ENCODE measurements at regions not wholly inside any gene's neighbourhood (a gene's known extent, or its start where the extent isn't known, plus 50 kb on each side); places are given as distances from the start of the nearest gene placed in this dataset.

DNA sequence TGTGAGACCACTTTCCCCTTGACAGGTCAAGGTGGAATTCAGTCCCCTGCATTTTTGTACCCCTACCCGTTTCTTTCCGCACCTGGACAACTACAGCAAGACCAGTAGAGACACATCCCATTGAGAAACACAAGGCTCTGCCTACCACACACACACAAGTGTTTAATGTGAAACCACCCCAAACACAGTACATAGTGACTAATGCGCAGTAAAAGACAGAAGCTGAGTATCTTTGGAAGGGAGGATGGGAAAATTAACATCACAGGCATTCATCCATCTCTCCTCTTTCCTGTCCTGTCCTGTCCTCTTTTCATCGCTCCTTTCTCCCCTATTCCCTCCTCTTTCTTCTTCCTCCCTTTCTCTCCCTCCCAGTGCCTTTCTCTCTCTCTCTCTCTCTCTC lies 64.8 kb downstream of the SCN11A start:
- TF ChIP-seq EZH2 (IDR thresholded peaks at IDR 0.05; ENCODE audit: borderline replicate concordance, insufficient read depth, low read length, poor library complexity, severe bottlenecking) (no peak), TAF1 (IDR thresholded peaks at IDR 0.05; ENCODE audit: low read depth) (no peak), POLR2AphosphoS5 (IDR thresholded peaks at IDR 0.05) (no peak), EP300 (conservative IDR thresholded peaks at IDR 0.05; ENCODE audit: poor library complexity, severe bottlenecking) (no peak), MXI1 (conservative IDR thresholded peaks at IDR 0.05; ENCODE audit: poor library complexity, severe bottlenecking) (no peak), RAD21 (conservative IDR thresholded peaks at IDR 0.05) (no peak), SMC3 (conservative IDR thresholded peaks at IDR 0.05; ENCODE audit: poor library complexity) (no peak)
- TF ChIP-seq, protein P1, sequence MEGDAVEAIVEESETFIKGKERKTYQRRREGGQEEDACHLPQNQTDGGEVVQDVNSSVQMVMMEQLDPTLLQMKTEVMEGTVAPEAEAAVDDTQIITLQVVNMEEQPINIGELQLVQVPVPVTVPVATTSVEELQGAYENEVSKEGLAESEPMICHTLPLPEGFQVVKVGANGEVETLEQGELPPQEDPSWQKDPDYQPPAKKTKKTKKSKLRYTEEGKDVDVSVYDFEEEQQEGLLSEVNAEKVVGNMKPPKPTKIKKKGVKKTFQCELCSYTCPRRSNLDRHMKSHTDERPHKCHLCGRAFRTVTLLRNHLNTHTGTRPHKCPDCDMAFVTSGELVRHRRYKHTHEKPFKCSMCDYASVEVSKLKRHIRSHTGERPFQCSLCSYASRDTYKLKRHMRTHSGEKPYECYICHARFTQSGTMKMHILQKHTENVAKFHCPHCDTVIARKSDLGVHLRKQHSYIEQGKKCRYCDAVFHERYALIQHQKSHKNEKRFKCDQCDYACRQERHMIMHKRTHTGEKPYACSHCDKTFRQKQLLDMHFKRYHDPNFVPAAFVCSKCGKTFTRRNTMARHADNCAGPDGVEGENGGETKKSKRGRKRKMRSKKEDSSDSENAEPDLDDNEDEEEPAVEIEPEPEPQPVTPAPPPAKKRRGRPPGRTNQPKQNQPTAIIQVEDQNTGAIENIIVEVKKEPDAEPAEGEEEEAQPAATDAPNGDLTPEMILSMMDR (IDR thresholded peaks at IDR 0.05; ENCODE audit: poor library complexity, severe bottlenecking), result no peak
- TF ChIP-seq, protein P2, sequence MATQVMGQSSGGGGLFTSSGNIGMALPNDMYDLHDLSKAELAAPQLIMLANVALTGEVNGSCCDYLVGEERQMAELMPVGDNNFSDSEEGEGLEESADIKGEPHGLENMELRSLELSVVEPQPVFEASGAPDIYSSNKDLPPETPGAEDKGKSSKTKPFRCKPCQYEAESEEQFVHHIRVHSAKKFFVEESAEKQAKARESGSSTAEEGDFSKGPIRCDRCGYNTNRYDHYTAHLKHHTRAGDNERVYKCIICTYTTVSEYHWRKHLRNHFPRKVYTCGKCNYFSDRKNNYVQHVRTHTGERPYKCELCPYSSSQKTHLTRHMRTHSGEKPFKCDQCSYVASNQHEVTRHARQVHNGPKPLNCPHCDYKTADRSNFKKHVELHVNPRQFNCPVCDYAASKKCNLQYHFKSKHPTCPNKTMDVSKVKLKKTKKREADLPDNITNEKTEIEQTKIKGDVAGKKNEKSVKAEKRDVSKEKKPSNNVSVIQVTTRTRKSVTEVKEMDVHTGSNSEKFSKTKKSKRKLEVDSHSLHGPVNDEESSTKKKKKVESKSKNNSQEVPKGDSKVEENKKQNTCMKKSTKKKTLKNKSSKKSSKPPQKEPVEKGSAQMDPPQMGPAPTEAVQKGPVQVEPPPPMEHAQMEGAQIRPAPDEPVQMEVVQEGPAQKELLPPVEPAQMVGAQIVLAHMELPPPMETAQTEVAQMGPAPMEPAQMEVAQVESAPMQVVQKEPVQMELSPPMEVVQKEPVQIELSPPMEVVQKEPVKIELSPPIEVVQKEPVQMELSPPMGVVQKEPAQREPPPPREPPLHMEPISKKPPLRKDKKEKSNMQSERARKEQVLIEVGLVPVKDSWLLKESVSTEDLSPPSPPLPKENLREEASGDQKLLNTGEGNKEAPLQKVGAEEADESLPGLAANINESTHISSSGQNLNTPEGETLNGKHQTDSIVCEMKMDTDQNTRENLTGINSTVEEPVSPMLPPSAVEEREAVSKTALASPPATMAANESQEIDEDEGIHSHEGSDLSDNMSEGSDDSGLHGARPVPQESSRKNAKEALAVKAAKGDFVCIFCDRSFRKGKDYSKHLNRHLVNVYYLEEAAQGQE (IDR thresholded peaks at IDR 0.05; ENCODE audit: borderline replicate concordance), result no peak

Data from neural cell (in vitro differentiated cells).